COLO829 (cell line): ENCODE measurements at regions not wholly inside any gene's neighbourhood (a gene's known extent, or its start where the extent isn't known, plus 50 kb on each side); places are given as distances from the start of the nearest gene placed in this dataset.
"Not testable (repeated sequence)": the region's sequence is repeated elsewhere in the genome, so short reads cannot be mapped to it uniquely, and the experiment has no call there.

ENCODE experiments used
- DNase-seq: peaks from one replicate; pipeline ENCODE4 v3.0.0; 2012; ENCODE audit warnings: low spot score

GRCh38 chr4:121616449-121616848 lies 80.3 kb downstream of the ANXA5 start:
- DNase-seq, result not testable (repeated sequence)

DNA sequence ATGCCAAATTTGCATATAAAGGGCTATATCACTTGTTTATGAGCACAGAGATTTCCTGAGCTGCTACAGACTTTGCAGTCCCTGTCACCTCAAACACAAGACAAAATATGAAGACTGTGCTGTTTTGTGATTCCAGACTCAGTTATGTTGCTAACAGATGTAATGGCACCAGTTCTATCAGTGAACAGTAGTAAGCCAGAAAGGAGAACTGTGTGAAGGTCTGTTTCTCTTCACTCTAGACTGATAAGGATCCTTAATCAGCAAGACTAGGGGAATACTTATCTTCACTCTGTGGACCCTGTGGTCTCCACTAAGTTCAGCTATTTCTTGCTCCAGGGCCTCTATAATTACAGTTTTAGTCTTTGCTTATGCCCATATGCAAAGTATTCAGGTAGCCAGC lies 82.7 kb downstream of the ANXA5 start:
- no peak for DNase-seq

GRCh38 chr4:121599049-121599448 lies 97.7 kb downstream of the ANXA5 start:
- DNase-seq, result peak; percentile 43

DNA sequence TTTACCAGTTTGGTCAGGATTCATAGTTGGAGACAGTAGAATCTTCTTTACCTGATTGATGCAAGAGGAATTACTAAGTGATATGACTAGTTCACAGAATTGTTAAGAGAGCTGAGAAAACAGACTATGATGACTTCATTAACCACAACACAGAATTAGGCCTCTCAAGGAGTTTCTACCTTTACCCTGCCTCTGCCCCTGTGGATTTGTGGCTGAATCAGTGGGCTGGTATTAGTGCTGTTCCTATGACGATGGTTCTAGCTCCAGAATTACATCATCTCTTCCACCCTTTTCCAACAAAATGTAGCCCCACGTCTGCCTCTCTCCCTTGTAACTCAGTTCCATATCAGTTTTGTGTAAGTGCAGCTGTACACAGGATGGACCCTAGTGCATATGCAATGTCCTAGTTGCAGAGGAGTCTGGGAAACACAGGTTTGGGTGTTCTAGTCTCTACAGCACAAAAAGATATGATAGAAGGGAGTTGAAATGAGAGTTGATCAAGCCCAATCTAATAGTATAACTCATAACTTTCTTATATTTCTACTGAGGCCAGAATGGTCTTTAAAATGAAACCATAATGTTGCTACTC lies 99.3 kb downstream of the ANXA5 start:
- DNase-seq, result no peak

DNA sequence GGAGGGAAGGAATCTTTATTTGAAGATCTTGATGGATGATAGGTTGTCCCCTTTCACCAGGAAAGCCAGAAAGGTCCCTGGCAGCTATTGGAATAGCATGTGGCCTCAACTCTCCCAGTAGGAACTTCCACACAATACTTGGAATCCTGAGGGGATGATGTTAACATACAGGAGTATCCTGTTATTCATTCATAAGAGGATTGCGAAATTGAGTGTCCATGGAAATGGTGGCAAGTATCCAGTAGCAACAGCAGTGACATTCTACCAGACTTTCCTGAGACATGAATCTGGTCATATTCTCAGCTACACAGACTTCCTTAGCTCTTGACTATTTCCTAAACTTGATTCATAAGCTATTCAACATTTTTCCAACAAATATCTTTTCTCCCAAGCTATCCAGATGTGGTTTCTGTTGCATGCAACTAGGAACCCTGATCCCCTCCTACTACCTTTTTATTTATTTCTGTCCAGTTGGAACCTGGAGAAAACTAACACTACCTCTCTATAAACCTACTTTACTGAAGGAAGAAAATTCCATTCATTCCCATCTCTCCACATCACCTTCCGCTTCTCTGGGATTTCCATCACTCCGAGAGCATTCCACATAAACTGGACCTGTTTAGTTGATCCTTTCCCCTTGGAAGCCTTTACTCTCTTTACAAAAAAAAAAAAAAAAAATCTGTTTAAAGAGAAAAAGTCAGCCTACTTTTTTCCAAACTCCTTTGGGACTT lies 101.8 kb downstream of the ANXA5 start:
- peak; percentile 22 for DNase-seq

DNA sequence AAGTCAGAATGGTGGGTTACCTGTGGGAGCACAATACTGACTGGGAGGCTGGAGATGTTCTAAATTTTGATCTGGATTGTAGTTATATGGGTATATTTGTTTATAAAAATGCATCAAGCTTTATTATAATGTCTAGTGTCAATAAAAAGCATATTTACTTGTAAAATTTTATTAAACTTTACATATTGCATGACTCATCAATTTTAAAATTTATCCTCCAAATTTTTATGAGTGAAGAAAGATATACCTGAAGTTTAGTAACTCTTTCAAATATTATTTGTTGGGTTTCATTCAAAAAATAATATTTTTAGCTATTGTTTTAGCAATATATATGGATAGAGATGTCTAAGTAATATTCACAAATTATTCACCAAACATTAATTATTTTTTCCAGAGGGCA lies 103.0 kb downstream of the ANXA5 start:
- no peak for DNase-seq

DNA sequence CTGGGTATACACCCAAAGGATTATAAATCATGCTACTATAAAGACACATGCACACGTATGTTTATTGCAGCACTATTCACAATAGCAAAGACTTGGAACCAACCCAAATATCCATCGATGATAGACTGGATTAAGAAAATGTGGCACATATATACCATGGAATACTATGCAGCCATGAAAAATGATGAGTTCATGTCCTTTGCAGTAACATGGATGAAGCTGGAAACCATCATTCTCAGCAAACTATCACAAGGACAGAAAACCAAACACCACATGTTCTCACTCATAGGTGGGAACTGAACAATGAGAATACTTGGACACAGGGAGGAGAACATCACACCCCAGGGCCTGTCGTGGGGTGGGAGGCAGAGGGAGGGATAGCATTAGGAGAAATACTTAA lies 104.5 kb downstream of the ANXA5 start:
- not testable (repeated sequence) for DNase-seq

GRCh38 chr4:121584836-121585235 lies 111.9 kb downstream of the ANXA5 start:
- DNase-seq, result no peak

DNA sequence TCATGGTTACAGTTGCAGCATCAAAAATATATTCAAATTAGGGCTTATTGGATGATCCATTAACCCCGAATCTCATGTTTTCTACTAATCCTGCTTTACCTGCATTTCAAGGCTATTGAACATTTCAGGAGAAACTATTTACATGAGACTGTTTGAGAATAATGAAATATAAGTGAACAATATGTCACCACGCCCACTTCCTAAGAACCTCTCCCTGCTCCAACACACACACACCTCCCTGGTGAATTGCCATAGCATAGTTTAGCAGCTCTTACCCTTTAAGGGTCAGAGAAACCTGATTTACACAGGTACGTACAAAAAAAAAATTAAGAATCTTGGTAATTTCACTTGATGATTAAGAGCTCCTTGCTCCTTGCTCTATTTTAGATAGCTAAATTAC lies 113.4 kb downstream of the ANXA5 start:
- DNase-seq, result no peak

DNA sequence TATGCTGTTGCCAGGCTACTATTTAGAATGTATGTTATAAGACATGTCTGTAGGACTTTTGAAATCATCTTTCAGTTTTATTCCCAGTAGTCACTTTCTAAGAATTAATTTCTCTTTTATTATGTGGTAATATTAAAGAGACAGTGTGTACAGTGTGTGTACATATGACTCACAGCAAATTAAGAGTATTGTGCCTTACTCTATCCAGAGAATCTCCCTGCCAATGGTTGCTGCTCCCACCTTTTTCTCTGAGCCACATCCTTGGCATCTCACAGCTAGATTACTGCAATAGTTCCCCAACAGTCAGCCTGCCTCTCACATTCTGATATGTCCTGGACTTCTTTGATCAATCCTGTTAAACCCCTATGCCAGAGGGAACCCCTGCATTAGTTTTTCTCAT lies 114.5 kb downstream of the ANXA5 start:
- no peak for DNase-seq

DNA sequence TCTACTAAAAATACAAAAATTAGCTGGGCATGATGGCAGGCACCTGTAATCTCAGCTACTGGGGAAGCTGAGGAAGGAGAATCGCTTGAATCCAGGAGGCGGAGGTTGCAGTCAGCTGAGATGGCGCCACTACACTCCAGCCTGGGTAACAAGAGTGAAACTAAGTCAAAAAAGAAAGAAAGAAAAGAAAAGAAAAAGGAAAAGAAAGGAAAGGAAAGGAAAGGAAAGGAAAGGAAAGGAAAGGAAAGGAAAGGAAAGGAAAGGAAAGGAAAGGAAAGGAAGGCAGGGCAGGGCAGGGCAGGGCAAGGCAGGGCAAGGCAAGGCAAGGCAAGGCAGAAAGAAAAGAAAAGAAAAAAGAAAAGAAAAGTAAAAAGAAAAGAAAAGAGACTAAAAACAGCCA lies 121.4 kb downstream of the ANXA5 start:
- DNase-seq, result not testable (repeated sequence)

GRCh38 chr4:121574618-121575017 lies 122.2 kb downstream of the ANXA5 start:
- no peak for DNase-seq

DNA sequence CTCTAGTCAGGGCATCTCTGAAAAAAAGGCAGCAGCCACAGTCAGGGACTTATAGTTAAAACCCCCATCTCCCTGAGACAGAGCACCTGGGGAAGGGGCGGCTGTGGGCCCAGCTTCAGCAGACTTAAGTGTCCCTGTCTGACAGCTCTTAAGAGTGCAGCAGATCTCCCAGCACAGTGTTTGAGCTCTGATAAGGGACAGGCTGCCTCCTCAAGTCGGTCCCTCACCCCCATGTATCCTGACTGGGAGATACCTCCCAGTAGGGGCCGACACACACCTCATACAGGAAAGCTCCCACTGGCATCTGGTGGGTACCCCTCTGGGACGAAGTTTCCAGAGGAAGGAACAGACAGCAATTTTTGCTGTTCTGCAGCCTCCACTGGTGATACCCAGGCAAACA lies 129.0 kb downstream of the ANXA5 start:
- no peak for DNase-seq

- no peak for DNase-seq
Measured at GRCh38 chr4:121564840-121565375, 131.9 kb downstream of the ANXA5 start.

GRCh38 chr4:121562811-121563210 lies 134.0 kb downstream of the ANXA5 start:
- no peak for DNase-seq

- no peak for DNase-seq
Measured at GRCh38 chr4:121555315-121556107, 141.3 kb downstream of the ANXA5 start.

DNA sequence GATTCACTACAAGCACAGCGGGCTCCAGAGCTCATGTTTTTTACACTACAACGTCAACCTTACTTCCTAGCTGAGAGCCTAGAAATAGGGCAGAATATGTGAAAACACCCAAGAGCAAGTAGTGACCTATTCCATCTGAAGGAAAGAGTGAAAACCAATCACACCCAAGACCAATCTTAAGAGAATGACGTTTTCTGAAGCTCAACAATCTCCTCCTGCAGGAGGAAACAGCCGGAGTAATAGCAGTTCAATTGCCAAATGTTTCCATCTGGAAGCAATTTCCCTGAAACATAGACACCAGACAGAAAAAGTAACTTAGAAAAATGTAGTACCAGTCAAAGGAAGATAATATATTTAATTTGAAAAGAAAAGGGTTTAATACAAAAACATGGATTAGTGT lies 142.4 kb downstream of the ANXA5 start:
- DNase-seq, result no peak

DNA sequence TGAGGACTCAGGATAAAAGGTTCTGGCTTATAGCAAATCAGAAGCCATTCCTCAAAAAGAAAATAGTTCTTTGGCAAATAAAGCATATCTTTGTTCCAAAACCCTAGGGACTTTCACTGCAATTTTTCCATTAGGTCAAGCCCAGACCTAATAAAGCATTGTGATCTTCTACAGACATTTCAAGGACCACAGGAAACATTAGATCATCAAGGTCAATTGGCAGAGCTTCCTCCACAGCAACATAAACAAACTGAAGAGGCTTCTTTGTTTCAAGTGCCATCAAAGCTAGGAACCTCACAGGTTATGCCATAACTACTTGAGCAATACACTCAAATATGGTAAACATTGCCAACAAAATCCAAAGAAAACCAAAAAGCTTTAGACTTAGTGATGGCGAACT lies 144.9 kb downstream of the ANXA5 start:
- DNase-seq, result peak; percentile 93

DNA sequence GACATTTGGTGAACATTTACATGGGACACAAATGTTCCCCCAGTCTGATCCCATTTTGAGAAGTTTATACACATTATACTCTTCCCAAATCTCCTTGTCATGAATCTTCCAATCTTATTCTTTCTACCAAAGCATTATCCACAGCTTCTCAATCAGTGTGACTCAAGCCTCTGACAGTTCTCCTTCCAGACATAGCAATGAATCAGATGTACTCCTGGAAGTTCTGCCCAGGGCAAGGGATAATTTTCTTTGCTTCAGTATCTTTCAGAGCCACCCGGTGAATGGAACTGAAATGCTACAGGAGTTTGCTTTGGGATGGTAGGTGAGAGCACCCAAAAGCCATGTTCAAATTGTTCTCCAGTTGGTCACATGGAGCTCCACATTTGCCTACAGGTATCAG lies 145.5 kb downstream of the ANXA5 start:
- DNase-seq, result peak; percentile 44

DNA sequence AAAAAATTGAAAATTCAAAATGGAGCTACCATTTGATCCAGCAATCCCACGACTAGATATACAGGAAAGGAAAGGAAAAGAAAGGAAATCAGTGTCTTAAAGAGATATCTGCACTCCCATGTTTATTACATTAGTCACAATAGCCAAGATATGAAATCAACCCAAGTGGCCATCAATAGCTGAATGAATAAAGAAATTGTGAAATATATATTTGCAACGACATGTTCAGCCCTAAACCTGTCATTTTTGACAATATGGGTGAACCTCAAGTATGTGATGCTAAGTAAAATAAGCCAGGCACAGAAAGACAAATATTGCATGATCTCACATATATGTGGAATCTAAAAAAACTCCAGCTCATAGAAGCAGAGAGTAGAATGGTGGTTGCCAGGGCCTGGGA lies 155.1 kb downstream of the ANXA5 start:
- DNase-seq, result no peak

DNA sequence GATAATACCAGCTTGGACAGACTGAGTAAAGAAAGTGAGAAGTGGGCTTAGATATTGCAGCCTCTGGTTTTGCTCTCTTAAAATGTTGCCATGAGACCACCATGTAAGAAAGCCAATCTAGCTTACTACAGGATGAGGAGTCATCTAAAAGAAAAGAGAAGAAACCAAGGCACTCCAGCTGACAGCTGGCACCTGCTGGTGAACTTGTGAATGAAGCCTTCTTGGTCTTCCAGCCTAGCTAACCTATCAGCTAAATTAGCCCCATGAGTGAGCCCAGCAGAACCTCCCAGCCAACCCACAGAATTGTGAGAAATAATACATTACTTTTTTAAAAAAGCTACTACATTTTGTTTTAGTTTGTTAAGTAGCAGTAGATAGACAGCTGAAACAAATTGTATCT lies 154.5 kb upstream of the QRFPR start:
- no peak for DNase-seq

DNA sequence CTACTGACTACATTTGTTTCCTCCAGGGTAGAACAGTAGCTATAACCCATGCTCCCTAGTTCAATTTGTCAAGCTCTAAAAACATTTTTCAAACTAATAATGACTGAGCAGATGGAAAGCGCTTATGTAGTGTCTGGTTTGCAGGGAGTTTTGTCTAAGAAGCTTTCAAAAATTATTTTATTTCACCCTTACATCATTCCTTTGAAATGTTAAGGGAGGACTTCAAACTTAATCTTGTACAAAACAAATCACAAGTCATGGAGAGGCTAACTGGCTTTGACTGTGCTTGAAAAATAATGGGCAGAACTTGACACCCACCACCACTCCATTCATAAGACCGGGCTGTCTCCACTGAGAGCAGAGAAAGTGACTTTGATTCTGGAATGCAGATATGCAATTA lies 153.4 kb upstream of the QRFPR start:
- DNase-seq, result no peak

- DNase-seq, result no peak
Measured at GRCh38 chr4:121526509-121526908, 145.7 kb upstream of the QRFPR start.
